T-helper 2 cell treated with Interferon-gamma antibody and Interleukin-4, amounts not matched to agents 100 ng/mL and 5 ng/mL, for 36 hours (primary cell): ENCODE measurements at regions not wholly inside any gene's neighbourhood (a gene's known extent, or its start where the extent isn't known, plus 50 kb on each side); places are given as distances from the start of the nearest gene placed in this dataset.

Source experiments
- intact Hi-C: fragments of 100-400 bp; cut with micrococcal nuclease; formaldehyde crosslinking; loops from one replicate; pipeline ENCODE4 v1.15.1; 2023

- intact Hi-C loops = no loop called here
Observed at GRCh38 chr12:126636821-126637220, 1571.6 kb downstream of the AACS start.

DNA sequence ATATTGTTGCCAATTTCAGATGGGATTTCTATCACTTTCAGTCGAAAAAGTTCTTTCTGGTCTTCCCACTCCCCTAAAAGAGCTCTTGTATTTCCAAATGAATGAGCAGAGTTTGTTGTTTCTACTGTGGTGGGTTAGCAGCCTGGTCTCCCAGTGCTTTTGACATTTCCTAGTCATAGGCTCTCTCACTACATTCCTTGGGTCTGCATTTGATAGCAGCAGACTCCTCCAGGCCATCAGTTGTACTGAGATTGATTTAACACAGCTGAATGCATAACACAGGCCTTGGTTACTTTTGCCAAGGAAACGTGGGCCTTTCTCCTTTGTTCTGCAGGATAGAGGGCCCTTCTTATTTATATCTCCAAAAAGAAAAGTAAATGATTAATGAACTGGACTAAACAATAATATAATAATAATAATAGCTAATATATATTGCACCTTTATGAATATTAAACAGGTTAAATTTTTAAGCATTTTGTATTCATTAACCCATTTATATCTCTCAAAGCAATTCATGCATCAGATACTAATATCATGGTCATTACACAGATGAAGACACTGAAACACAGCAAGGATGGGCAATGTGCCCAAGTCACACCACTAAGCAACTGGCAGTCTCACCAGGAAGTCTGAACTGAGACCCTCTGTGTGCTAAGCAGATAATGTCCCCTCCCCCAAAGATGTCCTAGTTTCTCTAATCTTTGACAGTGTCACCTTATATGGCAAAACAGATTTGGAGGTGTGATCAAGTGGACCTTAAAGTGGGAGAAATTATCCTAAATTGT, 1579.2 kb downstream of the AACS start:
- intact Hi-C loops = no loop called here

- intact Hi-C loops = no loop called here
Observed at GRCh38 chr12:126648074-126648473, 1582.8 kb downstream of the AACS start.

DNA sequence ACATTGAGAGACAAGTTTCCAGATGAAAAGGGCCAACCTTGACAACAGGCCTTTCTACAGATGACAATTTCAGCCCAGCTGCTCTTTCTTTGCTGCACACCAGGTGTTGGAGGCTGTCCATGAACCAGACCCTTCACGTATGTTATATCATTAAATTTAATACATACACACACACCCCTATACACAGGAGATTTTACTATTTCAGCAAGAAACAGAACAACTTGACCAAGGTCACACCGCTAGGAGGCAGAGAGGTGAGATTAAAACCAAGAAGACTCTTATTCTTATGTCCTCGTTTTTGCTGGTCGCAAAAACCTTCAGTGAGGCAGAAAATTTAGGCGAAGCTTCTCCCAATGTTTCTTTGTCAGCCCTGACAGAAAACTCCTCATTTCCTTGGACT, 1585.9 kb downstream of the AACS start:
- intact Hi-C loops = no loop called here

GRCh38 chr12:126663304-126664094, 1598.3 kb downstream of the AACS start:
- intact Hi-C loops = loop anchor here (5.0 kb wide), 1 partner anchor 596 kb away; no protein-coding TSS in a partner anchor

- intact Hi-C loops = no loop called here
Observed at GRCh38 chr12:126667339-126667738, 1599.6 kb upstream of the TMEM132C start.

- intact Hi-C loops = no loop called here
Observed at GRCh38 chr12:126668538-126668937, 1598.4 kb upstream of the TMEM132C start.

DNA sequence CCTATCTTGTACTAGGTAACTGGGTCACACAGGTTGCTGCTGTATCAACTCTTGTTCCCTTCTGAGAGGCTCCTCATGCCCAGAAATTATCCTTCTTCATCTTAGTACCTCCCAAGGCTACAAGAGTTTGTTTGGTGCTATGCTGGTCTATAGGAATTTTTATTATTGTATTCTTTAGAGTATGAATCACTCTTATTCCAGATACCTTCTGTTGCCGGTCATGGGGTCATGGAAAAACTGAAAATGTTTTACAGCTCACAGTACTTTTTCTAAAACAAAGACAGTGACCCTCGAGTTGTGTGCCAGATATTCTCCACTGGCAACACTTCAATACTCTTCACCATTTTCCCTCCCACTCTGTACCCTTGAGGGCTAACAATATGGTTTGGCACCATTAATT, 1598.0 kb upstream of the TMEM132C start:
- intact Hi-C loops = no loop called here

DNA sequence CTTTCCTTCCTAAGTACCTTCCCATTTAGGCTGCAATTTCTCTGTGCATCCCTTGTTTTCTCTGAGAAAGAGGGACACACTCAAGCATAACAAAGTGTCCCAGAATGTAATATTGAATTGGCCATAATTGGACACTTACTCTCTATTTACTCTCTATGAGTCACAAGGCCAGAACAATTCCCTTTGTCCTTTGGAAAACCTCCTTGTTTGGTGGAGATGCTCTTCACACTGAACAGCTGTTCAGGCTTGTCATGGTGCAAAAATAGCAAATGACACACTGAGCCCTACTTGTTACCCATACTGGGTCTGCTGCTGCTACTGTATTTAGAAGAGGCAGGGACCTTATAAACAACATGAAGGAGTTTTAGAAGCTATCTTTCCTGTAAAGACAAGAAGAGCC, 1590.5 kb upstream of the TMEM132C start:
- intact Hi-C loops = no loop called here

- intact Hi-C loops = no loop called here
Observed at GRCh38 chr12:126681676-126682075, 1585.3 kb upstream of the TMEM132C start.

DNA sequence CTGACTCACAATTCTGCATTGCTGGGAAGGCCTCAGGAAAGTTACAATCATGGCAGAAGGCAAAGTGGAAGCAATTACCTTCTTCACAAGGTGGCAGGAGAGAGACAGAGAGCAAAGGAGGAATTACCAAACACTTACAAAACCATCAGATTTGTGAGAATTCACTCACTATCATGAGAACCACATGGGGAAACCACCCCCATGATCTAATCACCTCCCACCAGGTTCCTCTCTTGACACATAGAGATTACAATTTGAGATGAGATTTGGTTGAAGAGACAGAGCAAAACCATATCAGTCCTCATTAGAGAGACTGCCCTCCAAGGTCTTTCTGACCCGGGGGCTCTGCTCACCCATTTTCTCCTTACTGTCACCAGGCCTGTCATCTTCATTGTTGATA, 1582.3 kb upstream of the TMEM132C start:
- intact Hi-C loops = no loop called here

DNA sequence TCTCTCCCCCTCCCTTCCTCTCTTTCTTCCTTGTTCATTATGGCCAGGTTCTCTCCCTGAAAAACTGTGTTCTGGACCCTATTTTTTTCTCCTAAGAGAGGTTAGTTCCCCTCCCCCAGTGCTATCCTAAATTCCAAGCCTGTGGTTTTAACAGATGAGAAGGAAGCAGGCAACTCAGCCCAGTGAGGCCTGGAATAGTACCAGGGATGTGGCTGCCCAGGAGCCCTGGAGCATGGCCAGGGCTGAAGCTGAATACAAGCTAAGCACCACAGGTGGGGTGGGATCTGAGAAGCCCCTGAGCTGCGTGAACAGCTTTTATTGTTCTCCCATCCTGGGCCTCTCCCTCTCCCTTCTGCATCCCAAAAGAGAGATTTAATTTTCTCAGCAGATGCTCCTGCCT, 1581.3 kb upstream of the TMEM132C start:
- intact Hi-C loops = no loop called here

DNA sequence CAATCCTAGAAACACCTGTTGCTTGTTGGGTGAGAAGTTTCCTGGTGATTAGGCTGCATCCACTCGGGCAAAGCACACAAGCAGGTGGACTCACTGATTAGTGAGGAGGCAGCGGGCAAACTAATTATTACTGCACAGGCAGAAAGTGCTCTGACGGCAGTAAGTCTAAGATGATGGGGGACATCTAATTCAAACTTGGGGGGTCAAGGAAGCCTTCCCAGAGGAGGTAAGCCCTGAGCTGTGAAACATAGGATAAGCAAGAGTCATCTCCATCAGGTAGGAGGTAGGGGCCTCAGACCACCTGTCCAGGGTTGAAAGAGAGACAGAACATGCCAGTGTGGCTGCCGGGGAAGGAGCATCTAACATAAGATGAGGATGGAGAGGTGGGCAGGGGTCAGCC, 1578.4 kb upstream of the TMEM132C start:
- intact Hi-C loops = no loop called here

GRCh38 chr12:126700096-126700495, 1566.9 kb upstream of the TMEM132C start:
- intact Hi-C loops = no loop called here

DNA sequence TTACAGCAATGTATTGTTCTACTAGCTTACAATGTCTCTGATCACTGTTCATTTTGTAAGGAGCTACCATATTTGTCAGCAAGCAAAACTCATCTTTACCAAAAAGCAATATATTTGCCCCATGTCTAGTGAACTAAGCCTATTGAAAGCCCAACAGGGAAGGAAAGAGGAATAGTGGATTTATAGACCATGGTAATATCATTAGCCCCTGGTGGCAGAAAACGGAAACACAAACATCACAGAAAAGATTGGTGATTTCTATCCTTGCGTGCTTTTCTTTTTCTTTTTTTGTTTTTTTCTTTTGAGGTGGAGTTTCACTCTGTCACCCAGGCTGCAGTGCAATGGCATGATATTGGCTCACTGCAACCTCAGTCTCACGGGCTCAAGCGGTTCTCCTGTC, 1562.4 kb upstream of the TMEM132C start:
- intact Hi-C loops = no loop called here

GRCh38 chr12:126706300-126706699, 1560.7 kb upstream of the TMEM132C start:
- intact Hi-C loops = no loop called here

- intact Hi-C loops = no loop called here
Observed at GRCh38 chr12:126708492-126708896, 1558.5 kb upstream of the TMEM132C start.

- intact Hi-C loops = no loop called here
Observed at GRCh38 chr12:126718365-126718764, 1548.6 kb upstream of the TMEM132C start.

DNA sequence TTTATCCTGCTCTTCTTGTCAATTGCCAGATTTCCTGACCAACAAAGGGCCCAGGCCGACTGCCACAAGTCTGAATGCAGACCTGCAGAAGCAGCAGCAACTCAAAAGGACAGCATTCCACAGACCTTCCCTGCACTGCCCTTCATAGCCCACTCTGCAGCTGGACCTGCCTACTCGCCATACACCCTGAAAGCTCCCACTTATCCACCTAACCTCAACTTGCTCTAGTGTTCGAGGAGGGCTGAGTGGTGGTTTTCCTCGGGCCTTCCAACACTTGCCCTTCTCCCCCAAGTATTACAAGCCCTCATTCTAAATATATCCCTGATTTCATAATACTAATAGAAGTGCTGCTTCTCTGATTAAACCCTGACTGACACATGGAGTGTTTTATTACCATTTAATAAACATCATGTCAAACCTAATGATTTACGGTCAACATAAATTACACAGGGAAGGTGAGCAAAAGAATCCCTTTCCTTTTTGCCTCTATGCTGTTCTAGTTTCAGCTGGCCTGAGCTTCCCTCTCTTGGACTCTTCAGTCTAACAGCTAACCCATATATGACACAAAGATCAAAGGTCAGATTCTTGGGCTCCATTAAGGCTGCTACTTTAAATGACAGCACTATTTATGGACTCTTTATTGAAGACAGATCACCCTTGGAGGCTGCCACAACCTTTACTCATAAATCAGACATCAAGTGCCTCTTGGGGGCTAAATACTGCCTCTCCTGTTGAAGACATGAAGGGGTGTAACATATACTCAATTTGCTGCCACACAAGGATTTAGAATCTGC, 1546.9 kb upstream of the TMEM132C start:
- intact Hi-C loops = no loop called here

DNA sequence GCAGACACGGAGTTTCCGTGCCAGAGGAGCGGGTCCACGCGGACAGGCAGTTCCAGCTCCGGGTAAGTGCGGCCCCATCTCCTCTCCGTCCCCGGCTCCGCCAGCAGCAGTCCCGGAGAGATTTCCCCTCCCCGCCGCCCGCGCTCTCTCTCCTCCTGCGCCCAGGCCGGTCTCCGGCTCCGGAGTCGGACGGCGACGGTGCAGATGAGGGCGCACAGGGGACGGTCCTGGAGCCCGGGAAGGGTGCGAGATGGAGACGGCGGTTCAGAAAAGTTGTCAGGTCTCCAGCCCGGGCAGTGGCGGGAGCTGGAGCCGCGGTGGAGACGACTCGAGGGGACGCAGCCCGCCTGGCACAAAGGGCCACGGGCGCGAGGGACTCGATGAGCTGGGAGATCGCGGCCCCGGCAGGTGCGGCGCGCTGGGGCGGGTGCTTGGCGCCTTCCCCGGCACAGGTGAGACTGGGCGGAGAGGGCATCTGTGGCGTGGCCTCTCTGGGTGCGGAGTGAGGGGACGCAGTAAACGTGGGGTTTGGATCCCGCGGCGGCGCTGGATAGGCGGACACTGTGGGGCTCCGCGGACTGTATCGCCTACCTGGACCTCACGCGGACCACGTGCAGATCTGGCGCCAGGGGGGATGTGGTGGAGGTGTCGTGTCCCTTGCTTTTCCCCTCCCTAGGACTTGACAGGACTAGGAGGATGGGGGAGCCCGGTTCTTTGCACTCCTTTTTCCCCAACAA, 1540.3 kb upstream of the TMEM132C start:
- intact Hi-C loops = no loop called here
